GM12878 (cell line): ENCODE measurements at regions not wholly inside any gene's neighbourhood (a gene's known extent, or its start where the extent isn't known, plus 50 kb on each side); places are given as distances from the start of the nearest gene placed in this dataset.

ENCODE experiments used
- ATF2 ChIP-seq: IDR thresholded peaks from 2 replicates; pipeline ENCODE4 v1.6.1; 2012; ENCODE audit warnings: low read length, inconsistent platforms
- BCL3 ChIP-seq: IDR thresholded peaks from 2 replicates; pipeline ENCODE4 v1.6.1; 2011; ENCODE audit warnings: borderline replicate concordance, low read depth, mild to moderate bottlenecking, moderate library complexity, low read length; ENCODE audit not compliant: insufficient read depth, poor library complexity, severe bottlenecking
- EZH2 ChIP-seq: IDR thresholded peaks from 2 replicates; pipeline ENCODE4 v1.6.1; 2012; ENCODE audit warnings: low read depth, mild to moderate bottlenecking, control low read depth, inconsistent platforms, low read length, borderline replicate concordance; ENCODE audit not compliant: control insufficient read depth
- HDGF ChIP-seq: fragments of 450-650 bp; IDR thresholded peaks from 2 replicates; pipeline ENCODE4 v1.6.1; 2016; ENCODE audit warnings: antibody characterized with exemption
- SMARCA5 ChIP-seq: fragments of 450-650 bp; IDR thresholded peaks from 2 replicates; pipeline ENCODE4 v1.6.1; 2017; ENCODE audit warnings: mild to moderate bottlenecking
- TCF7 ChIP-seq: IDR thresholded peaks from 2 replicates; pipeline ENCODE4 v1.6.1; 2014; ENCODE audit warnings: antibody characterized with exemption, borderline replicate concordance
- ZNF24 ChIP-seq: fragments of 450-650 bp; IDR thresholded peaks from 2 replicates; pipeline ENCODE4 v1.6.1; 2017; ENCODE audit warnings: antibody characterized with exemption, mild to moderate bottlenecking
- TF ChIP-seq, protein P1 (sequence below): IDR thresholded peaks from 2 replicates; pipeline ENCODE4 v1.6.1; 2011; ENCODE audit warnings: low read depth, low read length, improper control_type of control experiment, borderline replicate concordance
- TF ChIP-seq, protein P2 (sequence below): IDR thresholded peaks from 2 replicates; pipeline ENCODE4 v1.6.1; 2011; ENCODE audit warnings: low read depth, mild to moderate bottlenecking, low read length, moderate library complexity, borderline replicate concordance; ENCODE audit errors: extremely low read depth

- no peak for TF ChIP-seq ZNF24
- TF ChIP-seq, protein P1, sequence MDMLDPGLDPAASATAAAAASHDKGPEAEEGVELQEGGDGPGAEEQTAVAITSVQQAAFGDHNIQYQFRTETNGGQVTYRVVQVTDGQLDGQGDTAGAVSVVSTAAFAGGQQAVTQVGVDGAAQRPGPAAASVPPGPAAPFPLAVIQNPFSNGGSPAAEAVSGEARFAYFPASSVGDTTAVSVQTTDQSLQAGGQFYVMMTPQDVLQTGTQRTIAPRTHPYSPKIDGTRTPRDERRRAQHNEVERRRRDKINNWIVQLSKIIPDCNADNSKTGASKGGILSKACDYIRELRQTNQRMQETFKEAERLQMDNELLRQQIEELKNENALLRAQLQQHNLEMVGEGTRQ, result no peak
- TF ChIP-seq BCL3, result no peak
- TF ChIP-seq ATF2, result no peak
- no peak for TF ChIP-seq EZH2
- no peak for TF ChIP-seq HDGF
- no peak for TF ChIP-seq TCF7
- no peak for TF ChIP-seq SMARCA5
- TF ChIP-seq, protein P2, sequence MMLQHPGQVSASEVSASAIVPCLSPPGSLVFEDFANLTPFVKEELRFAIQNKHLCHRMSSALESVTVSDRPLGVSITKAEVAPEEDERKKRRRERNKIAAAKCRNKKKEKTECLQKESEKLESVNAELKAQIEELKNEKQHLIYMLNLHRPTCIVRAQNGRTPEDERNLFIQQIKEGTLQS, result no peak
Measured at GRCh38 chr22:49468487-49469198, 359.0 kb downstream of the BRD1 start.
